ENCODE measurements at regions not wholly inside any gene's neighbourhood (a gene's known extent, or its start where the extent isn't known, plus 50 kb on each side); places are given as distances from the start of the nearest gene placed in this dataset.

- Histone ChIP-seq H3K27me3 (no peaks in the 10 kb centered on the region), H3K4me3 (no peak overlapping the region), H3K27ac (no peak overlapping the region), H3K36me3 (no peaks in the 10 kb centered on the region), H3K4me1 (no peaks in the 10 kb centered on the region), H3K9me3 (peaks cover 0 to 4% (median 0%) of the 10 kb centered on the region in 4 donors)
- TF ChIP-seq CTCF (IDR thresholded peaks at IDR 0.05) (no peak), EP300 (IDR thresholded peaks at IDR 0.05) (no peak), POLR2A (IDR thresholded peaks at IDR 0.05) (no peak), POLR2AphosphoS5 (IDR thresholded peaks at IDR 0.05) (no peak)
- no peak for DNase-seq
- intact Hi-C loops (cut with DNase I): no loop called here
These were observed 488.0 kb downstream of the RASEF start for GRCh38 chr9:82574911-82575310.

GRCh38 chr9:82580921-82581320 lies 482.0 kb downstream of the RASEF start:
- no peak overlapping the region for H3K27ac ChIP-seq
- peaks cover 0 to 16% (median 5%) of the 10 kb centered on the region in 4 donors for H3K4me1 ChIP-seq
- TF ChIP-seq EP300 (IDR thresholded peaks at IDR 0.05): no peak
- TF ChIP-seq POLR2A (IDR thresholded peaks at IDR 0.05): no peak
- no peak for TF ChIP-seq POLR2AphosphoS5 (IDR thresholded peaks at IDR 0.05)
- TF ChIP-seq CTCF (IDR thresholded peaks at IDR 0.05): no peak
- no peaks in the 10 kb centered on the region for H3K9me3 ChIP-seq
- WGBS, 2 donors: 66 to 78% methylated on average over 2 of the region's 2 CpGs
- intact Hi-C loops (cut with DNase I): no loop called here
- DNase-seq: no peak
- no peak overlapping the region for H3K4me3 ChIP-seq
- H3K27me3 ChIP-seq: no peaks in the 10 kb centered on the region
- H3K36me3 ChIP-seq: no peaks in the 10 kb centered on the region

GRCh38 chr9:82581516-82581915 lies 481.4 kb downstream of the RASEF start:
- peaks cover 0 to 16% (median 5%) of the 10 kb centered on the region in 4 donors for H3K4me1 ChIP-seq
- no peaks in the 10 kb centered on the region for H3K36me3 ChIP-seq
- H3K27me3 ChIP-seq: no peaks in the 10 kb centered on the region
- no peak overlapping the region for H3K4me3 ChIP-seq
- DNase-seq: no peak
- no peaks in the 10 kb centered on the region for H3K9me3 ChIP-seq
- TF ChIP-seq EP300 (IDR thresholded peaks at IDR 0.05) (no peak), CTCF (IDR thresholded peaks at IDR 0.05) (no peak), POLR2AphosphoS5 (IDR thresholded peaks at IDR 0.05) (no peak), POLR2A (IDR thresholded peaks at IDR 0.05) (no peak)
- intact Hi-C loops (cut with DNase I): no loop called here
- whole genome bisulfite sequencing, 2 donors: 96 to 99% methylated on average over 1 of the region's 1 CpG
- no peak overlapping the region for H3K27ac ChIP-seq

GRCh38 chr9:82581935-82582334 lies 481.0 kb downstream of the RASEF start:
- H3K36me3 ChIP-seq: no peaks in the 10 kb centered on the region
- H3K27ac ChIP-seq: no peak overlapping the region
- H3K9me3 ChIP-seq: no peaks in the 10 kb centered on the region
- no peak for TF ChIP-seq POLR2A (IDR thresholded peaks at IDR 0.05)
- 90 to 93% methylated on average over 5 of the region's 5 CpGs for WGBS, 2 donors
- intact Hi-C loops (cut with DNase I): no loop called here
- peaks cover 0 to 16% (median 5%) of the 10 kb centered on the region in 4 donors for H3K4me1 ChIP-seq
- no peak overlapping the region for H3K4me3 ChIP-seq
- DNase-seq: no peak
- no peaks in the 10 kb centered on the region for H3K27me3 ChIP-seq

- H3K27me3 ChIP-seq: no peaks in the 10 kb centered on the region
- WGBS, 2 donors: 15 to 46% methylated on average over 1 of the region's 1 CpG
- H3K9me3 ChIP-seq: no peaks in the 10 kb centered on the region
- H3K27ac ChIP-seq: no peak overlapping the region
- H3K4me1 ChIP-seq: peaks cover 0 to 16% (median 5%) of the 10 kb centered on the region in 4 donors
- no peak overlapping the region for H3K4me3 ChIP-seq
- intact Hi-C loops (cut with DNase I): no loop called here
- no peak for DNase-seq
- H3K36me3 ChIP-seq: no peaks in the 10 kb centered on the region
- TF ChIP-seq EP300 (IDR thresholded peaks at IDR 0.05): no peak
- TF ChIP-seq POLR2AphosphoS5 (IDR thresholded peaks at IDR 0.05): no peak
- TF ChIP-seq CTCF (IDR thresholded peaks at IDR 0.05): no peak
These were observed 480.2 kb downstream of the RASEF start for GRCh38 chr9:82582693-82583092.
